K562 (cell line): ENCODE measurements at regions not wholly inside any gene's neighbourhood (a gene's known extent, or its start where the extent isn't known, plus 50 kb on each side); places are given as distances from the start of the nearest gene placed in this dataset.

Experiments
- BDP1 ChIP-seq: IDR thresholded peaks from 3 replicates; pipeline ENCODE4 v1.6.1; 2011; ENCODE audit not compliant: insufficient read length, insufficient read depth
- CREM ChIP-seq: IDR thresholded peaks from 2 replicates; pipeline ENCODE4 v1.6.1; 2014; ENCODE audit warnings: antibody characterized with exemption, low read depth
- CTCF ChIP-seq, 3 experiments: IDR thresholded peaks in 2 of 3; conservative IDR thresholded peaks in 1 of 3; 2 replicates each; pipeline ENCODE4 v1.5.1; 2011 to 2012; ENCODE audit warnings: low read length in 3 of 3, mild to moderate bottlenecking in 3 of 3, control low read depth in 2 of 3, improper control_type of control experiment in 1 of 3, inconsistent platforms in 1 of 3, low read depth in 1 of 3, mixed read lengths in 1 of 3, moderate library complexity in 1 of 3; ENCODE audit not compliant: insufficient read depth in 2 of 3
- ERF ChIP-seq: fragments of 450-650 bp; formaldehyde crosslinking; IDR thresholded peaks from 2 replicates; pipeline ENCODE4 v1.4.0; 2020; ENCODE audit warnings: mild to moderate bottlenecking, mixed read lengths
- FOSL1 ChIP-seq: fragments of 200-800 bp; sonication (Bioruptor generic); conservative IDR thresholded peaks from 2 replicates; pipeline ENCODE4 v1.6.1; 2016; ENCODE audit warnings: missing genetic modification characterization, missing compliant biosample characterization
- HDGF ChIP-seq: fragments of 450-650 bp; IDR thresholded peaks from 2 replicates; pipeline ENCODE4 v1.6.1; 2016
- JUNB ChIP-seq: fragments of 450-650 bp; formaldehyde crosslinking; conservative IDR thresholded peaks from 2 replicates; pipeline ENCODE4 v1.4.0; 2020; ENCODE audit warnings: mild to moderate bottlenecking
- MXI1 ChIP-seq: IDR thresholded peaks from 2 replicates; pipeline ENCODE4 v1.6.1; 2011; ENCODE audit warnings: low read depth, mild to moderate bottlenecking, improper control_type of control experiment, low read length
- MYC ChIP-seq, 2 experiments: fragments of 250-450 bp in 1 of 2; sonication (Bioruptor Pico) in 1 of 2; IDR thresholded peaks; 2 replicates each; pipeline versions ENCODE4 v1.5.1 to v1.6.1; 2012 to 2021; ENCODE audit warnings: low read depth in 2 of 2, borderline replicate concordance in 1 of 2, improper control_type of control experiment in 1 of 2, low read length in 1 of 2, mild to moderate bottlenecking in 1 of 2, moderate library complexity in 1 of 2
- NFATC3 ChIP-seq: fragments of 450-650 bp; IDR thresholded peaks from 2 replicates; pipeline ENCODE4 v1.6.1; 2017; ENCODE audit warnings: mild to moderate bottlenecking
- POLR2A ChIP-seq: fragments of 450-650 bp; conservative IDR thresholded peaks from 2 replicates; pipeline ENCODE4 v1.6.1; 2016
- RBBP5 ChIP-seq: fragments of 200-600 bp; sonication (generic); IDR thresholded peaks from 2 replicates; pipeline ENCODE4 v1.6.1; 2012; ENCODE audit warnings: borderline replicate concordance, mild to moderate bottlenecking, low read length, control low read depth, inconsistent platforms; ENCODE audit not compliant: insufficient read depth, poor library complexity, severe bottlenecking
- ZNF212 ChIP-seq: fragments of 450-650 bp; formaldehyde crosslinking; IDR thresholded peaks from 2 replicates; pipeline ENCODE4 v1.4.0; 2020; ENCODE audit warnings: mild to moderate bottlenecking
- TF ChIP-seq, protein P1 (sequence below): sonication (generic); formaldehyde crosslinking; IDR thresholded peaks from 2 replicates; pipeline ENCODE4 v1.8.0; 2023; ENCODE audit warnings: missing genetic modification reagents, mild to moderate bottlenecking, borderline replicate concordance

GRCh38 chr11:25727944-25728343 is 604.0 kb upstream of the ANO3 start:
- no peak for TF ChIP-seq FOSL1
- no peak for TF ChIP-seq HDGF
- TF ChIP-seq NFATC3, result no peak
- TF ChIP-seq JUNB (CRISPR knock-in tag), result no peak
- TF ChIP-seq BDP1, result no peak
- TF ChIP-seq CTCF (IDR thresholded peaks at IDR 0.05 in 2 of 3, conservative IDR thresholded peaks at IDR 0.05 in 1 of 3; ENCODE audit: insufficient read depth in 2 of 3, low read depth in 1 of 3, low read length in 3 of 3), result no peak
- TF ChIP-seq POLR2A, result no peak
- no peak for TF ChIP-seq MYC (IDR thresholded peaks at IDR 0.05; ENCODE audit: low read depth, low read length)
- TF ChIP-seq MYC (CRISPR knock-in tag; IDR thresholded peaks at IDR 0.05; ENCODE audit: borderline replicate concordance, low read depth), result no peak
- TF ChIP-seq CREM, result no peak
- TF ChIP-seq ERF, result no peak
- TF ChIP-seq, protein P1, sequence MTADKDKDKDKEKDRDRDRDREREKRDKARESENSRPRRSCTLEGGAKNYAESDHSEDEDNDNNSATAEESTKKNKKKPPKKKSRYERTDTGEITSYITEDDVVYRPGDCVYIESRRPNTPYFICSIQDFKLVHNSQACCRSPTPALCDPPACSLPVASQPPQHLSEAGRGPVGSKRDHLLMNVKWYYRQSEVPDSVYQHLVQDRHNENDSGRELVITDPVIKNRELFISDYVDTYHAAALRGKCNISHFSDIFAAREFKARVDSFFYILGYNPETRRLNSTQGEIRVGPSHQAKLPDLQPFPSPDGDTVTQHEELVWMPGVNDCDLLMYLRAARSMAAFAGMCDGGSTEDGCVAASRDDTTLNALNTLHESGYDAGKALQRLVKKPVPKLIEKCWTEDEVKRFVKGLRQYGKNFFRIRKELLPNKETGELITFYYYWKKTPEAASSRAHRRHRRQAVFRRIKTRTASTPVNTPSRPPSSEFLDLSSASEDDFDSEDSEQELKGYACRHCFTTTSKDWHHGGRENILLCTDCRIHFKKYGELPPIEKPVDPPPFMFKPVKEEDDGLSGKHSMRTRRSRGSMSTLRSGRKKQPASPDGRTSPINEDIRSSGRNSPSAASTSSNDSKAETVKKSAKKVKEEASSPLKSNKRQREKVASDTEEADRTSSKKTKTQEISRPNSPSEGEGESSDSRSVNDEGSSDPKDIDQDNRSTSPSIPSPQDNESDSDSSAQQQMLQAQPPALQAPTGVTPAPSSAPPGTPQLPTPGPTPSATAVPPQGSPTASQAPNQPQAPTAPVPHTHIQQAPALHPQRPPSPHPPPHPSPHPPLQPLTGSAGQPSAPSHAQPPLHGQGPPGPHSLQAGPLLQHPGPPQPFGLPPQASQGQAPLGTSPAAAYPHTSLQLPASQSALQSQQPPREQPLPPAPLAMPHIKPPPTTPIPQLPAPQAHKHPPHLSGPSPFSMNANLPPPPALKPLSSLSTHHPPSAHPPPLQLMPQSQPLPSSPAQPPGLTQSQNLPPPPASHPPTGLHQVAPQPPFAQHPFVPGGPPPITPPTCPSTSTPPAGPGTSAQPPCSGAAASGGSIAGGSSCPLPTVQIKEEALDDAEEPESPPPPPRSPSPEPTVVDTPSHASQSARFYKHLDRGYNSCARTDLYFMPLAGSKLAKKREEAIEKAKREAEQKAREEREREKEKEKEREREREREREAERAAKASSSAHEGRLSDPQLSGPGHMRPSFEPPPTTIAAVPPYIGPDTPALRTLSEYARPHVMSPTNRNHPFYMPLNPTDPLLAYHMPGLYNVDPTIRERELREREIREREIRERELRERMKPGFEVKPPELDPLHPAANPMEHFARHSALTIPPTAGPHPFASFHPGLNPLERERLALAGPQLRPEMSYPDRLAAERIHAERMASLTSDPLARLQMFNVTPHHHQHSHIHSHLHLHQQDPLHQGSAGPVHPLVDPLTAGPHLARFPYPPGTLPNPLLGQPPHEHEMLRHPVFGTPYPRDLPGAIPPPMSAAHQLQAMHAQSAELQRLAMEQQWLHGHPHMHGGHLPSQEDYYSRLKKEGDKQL (CRISPR knock-in tag), result no peak
- no peak for TF ChIP-seq MXI1
- TF ChIP-seq ZNF212 (CRISPR knock-in tag), result no peak
- TF ChIP-seq RBBP5, result no peak
